Lower leg skin (tissue), 4 donors: ENCODE measurements at regions not wholly inside any gene's neighbourhood (a gene's known extent, or its start where the extent isn't known, plus 50 kb on each side); places are given as distances from the start of the nearest gene placed in this dataset.

ENCODE experiments used
- DNase-seq, 2 donors: peaks; one replicate each; pipeline ENCODE4 v3.0.0-alpha.2; 2019; ENCODE audit warnings: low spot score in 2 of 2
- H3K4me3 ChIP-seq: fragments of 200-600 bp; sonication (generic); 2 replicates; pipeline ENCODE4 v1.5.1; 2017; ENCODE audit warnings: mild to moderate bottlenecking, low read depth; ENCODE audit not compliant: poor library complexity, severe bottlenecking
- CTCF ChIP-seq, 3 donors: fragments of 450-650 bp; IDR thresholded peaks; one replicate each; pipeline ENCODE4 v1.5.1; 2016; ENCODE audit warnings: antibody characterized with exemption in 3 of 3, mild to moderate bottlenecking in 3 of 3, moderate library complexity in 2 of 3
- POLR2A ChIP-seq, 2 donors: fragments of 450-650 bp; IDR thresholded peaks; one replicate each; pipeline ENCODE4 v1.6.1; 2016 to 2017; ENCODE audit warnings: antibody characterized with exemption in 2 of 2, mild to moderate bottlenecking in 1 of 2, moderate library complexity in 1 of 2
- WGBS, 2 donors: methylation state at CpG; one replicate each; pipeline ENCODE4 v1.1.5; 2018; 5-methylcytosine and 5-hydroxymethylcytosine counted together
- intact Hi-C: fragments of 100-400 bp; cut with DNase I; formaldehyde crosslinking; loops from one replicate; pipeline ENCODE4 v1.15.0; 2023; ENCODE audit warnings: low total_unique reads

GRCh38 chr1:198909973-198910372, 271.1 kb downstream of the PTPRC start:
- 78 to 84% methylated on average over 2 of the region's 2 CpGs for WGBS, 2 donors
- DNase-seq, result no peak
- intact Hi-C loops, result no loop called here
- TF ChIP-seq POLR2A (IDR thresholded peaks at IDR 0.05) (no peak), CTCF (IDR thresholded peaks at IDR 0.05) (no peak)
- H3K4me3 ChIP-seq, result no peak overlapping the region

GRCh38 chr1:198910816-198911215, 272.0 kb downstream of the PTPRC start:
- no peak for DNase-seq
- WGBS, 2 donors, result 86 to 87% methylated on average over 2 of the region's 2 CpGs
- H3K4me3 ChIP-seq, result no peak overlapping the region
- TF ChIP-seq POLR2A (IDR thresholded peaks at IDR 0.05), result no peak
- no peak for TF ChIP-seq CTCF (IDR thresholded peaks at IDR 0.05)
- intact Hi-C loops, result no loop called here

GRCh38 chr1:198912046-198912445, 273.2 kb downstream of the PTPRC start:
- no peak for TF ChIP-seq CTCF (IDR thresholded peaks at IDR 0.05)
- no peak for TF ChIP-seq POLR2A (IDR thresholded peaks at IDR 0.05)
- intact Hi-C loops, result no loop called here
- WGBS, 2 donors, result 80 to 83% methylated on average over 1 of the region's 1 CpG
- no peak overlapping the region for H3K4me3 ChIP-seq
- DNase-seq, result no peak

GRCh38 chr1:198913667-198914066, 274.8 kb downstream of the PTPRC start:
- TF ChIP-seq POLR2A (IDR thresholded peaks at IDR 0.05) (no peak), CTCF (IDR thresholded peaks at IDR 0.05) (no peak)
- H3K4me3 ChIP-seq, result no peak overlapping the region
- no peak for DNase-seq
- WGBS, 2 donors, result 58 to 65% methylated on average over 4 of the region's 4 CpGs
- intact Hi-C loops, result no loop called here

- TF ChIP-seq POLR2A (IDR thresholded peaks at IDR 0.05), result no peak
- no peak for TF ChIP-seq CTCF (IDR thresholded peaks at IDR 0.05)
- intact Hi-C loops, result no loop called here
- WGBS, 2 donors, result 93 to 94% methylated on average over 3 of the region's 3 CpGs
Observed at GRCh38 chr1:198915327-198916231, 276.7 kb downstream of the PTPRC start.

More at GRCh38 chr1:198915327-198916231, 276.7 kb downstream of the PTPRC start:
- no peak overlapping the region for H3K4me3 ChIP-seq
- no peak for DNase-seq
